Hepatocyte (in vitro differentiated cells): ENCODE measurements at regions not wholly inside any gene's neighbourhood (a gene's known extent, or its start where the extent isn't known, plus 50 kb on each side); places are given as distances from the start of the nearest gene placed in this dataset.

Experiments
- DNase-seq: peaks from one replicate; pipeline ENCODE4 v3.0.0-alpha.2; 2016; ENCODE audit warnings: low spot score
- H2AFZ ChIP-seq: fragments of 200-600 bp; sonication (generic); 2 replicates; pipeline ENCODE4 v1.6.0; 2016; ENCODE audit warnings: antibody characterized with exemption, mild to moderate bottlenecking
- H3K27ac ChIP-seq: fragments of 200-600 bp; sonication (generic); 2 replicates; pipeline ENCODE4 v1.5.1; 2016; ENCODE audit warnings: mild to moderate bottlenecking
- H3K27me3 ChIP-seq: fragments of 200-600 bp; sonication (generic); 2 replicates; pipeline ENCODE4 v1.6.1; 2016
- H3K36me3 ChIP-seq: fragments of 200-600 bp; sonication (generic); replicated peaks from 2 replicates; pipeline ENCODE4 v1.5.1; 2016; ENCODE audit warnings: low read depth; ENCODE audit not compliant: insufficient read depth
- H3K4me1 ChIP-seq: fragments of 200-600 bp; sonication (generic); 2 replicates; pipeline ENCODE4 v1.5.1; 2016; ENCODE audit warnings: mild to moderate bottlenecking, moderate library complexity; ENCODE audit not compliant: insufficient read depth
- H3K4me2 ChIP-seq: fragments of 200-600 bp; sonication (generic); 2 replicates; pipeline ENCODE4 v1.6.0; 2016
- H3K4me3 ChIP-seq: fragments of 200-600 bp; sonication (generic); 2 replicates; pipeline ENCODE4 v1.5.1; 2016; ENCODE audit warnings: mild to moderate bottlenecking
- H3K79me2 ChIP-seq: fragments of 200-600 bp; sonication (generic); 2 replicates; pipeline ENCODE4 v1.6.0; 2017; ENCODE audit warnings: mild to moderate bottlenecking
- H3K9me2 ChIP-seq: fragments of 200-600 bp; sonication (generic); replicated peaks from 2 replicates; pipeline ENCODE4 v1.6.0; 2017; ENCODE audit warnings: mild to moderate bottlenecking; ENCODE audit not compliant: insufficient read depth
- H3K9me3 ChIP-seq: fragments of 200-600 bp; sonication (generic); 2 replicates; pipeline ENCODE4 v1.5.1; 2016; ENCODE audit warnings: low read depth, mild to moderate bottlenecking
- H4K20me1 ChIP-seq: fragments of 200-600 bp; sonication (generic); 2 replicates; pipeline ENCODE4 v1.6.0; 2016; ENCODE audit warnings: mild to moderate bottlenecking; ENCODE audit not compliant: insufficient read depth, poor library complexity, severe bottlenecking
- CTCF ChIP-seq: fragments of 200-600 bp; sonication (generic); IDR thresholded peaks from 2 replicates; pipeline ENCODE4 v1.5.1; 2016; ENCODE audit warnings: antibody characterized with exemption, mild to moderate bottlenecking; ENCODE audit not compliant: poor library complexity
- EZH2 ChIP-seq: fragments of 200-600 bp; sonication (generic); IDR thresholded peaks from 2 replicates; pipeline ENCODE4 v1.6.1; 2016; ENCODE audit warnings: antibody characterized with exemption, mild to moderate bottlenecking, borderline replicate concordance
- EZH2phosphoT487 ChIP-seq: fragments of 200-600 bp; sonication (generic); IDR thresholded peaks from one replicate; pipeline ENCODE4 v1.6.1; 2018; ENCODE audit warnings: antibody characterized with exemption, mild to moderate bottlenecking, low read depth, moderate library complexity; ENCODE audit not compliant: unreplicated experiment, severe bottlenecking
- WGBS: methylation state at CpG from one replicate; pipeline ENCODE4 v1.1.6; 2016; ENCODE audit warnings: low lambda C conversion rate; ENCODE audit errors: missing lambda C conversion rate; 5-methylcytosine and 5-hydroxymethylcytosine counted together

GRCh38 chr2:34534341-34534740 is 935.2 kb upstream of the FAM98A start:
- Histone ChIP-seq H3K9me2 (no peaks in the 10 kb centered on the region), H3K4me1 (peaks cover 10% of the 10 kb centered on the region), H2AFZ (no peak overlapping the region), H3K27ac (peak overlapping the region; percentile 35), H4K20me1 (no peaks in the 10 kb centered on the region), H3K27me3 (no peaks in the 10 kb centered on the region), H3K4me2 (peak overlapping the region; percentile 23), H3K79me2 (no peaks in the 10 kb centered on the region), H3K4me3 (no peak overlapping the region), H3K9me3 (no peaks in the 10 kb centered on the region), H3K36me3 (no peaks in the 10 kb centered on the region)
- TF ChIP-seq EZH2phosphoT487 (no peak), CTCF (no peak), EZH2 (no peak)
- 56% methylated on average over 1 of the region's 1 CpG for WGBS
- DNase-seq = no peak

DNA sequence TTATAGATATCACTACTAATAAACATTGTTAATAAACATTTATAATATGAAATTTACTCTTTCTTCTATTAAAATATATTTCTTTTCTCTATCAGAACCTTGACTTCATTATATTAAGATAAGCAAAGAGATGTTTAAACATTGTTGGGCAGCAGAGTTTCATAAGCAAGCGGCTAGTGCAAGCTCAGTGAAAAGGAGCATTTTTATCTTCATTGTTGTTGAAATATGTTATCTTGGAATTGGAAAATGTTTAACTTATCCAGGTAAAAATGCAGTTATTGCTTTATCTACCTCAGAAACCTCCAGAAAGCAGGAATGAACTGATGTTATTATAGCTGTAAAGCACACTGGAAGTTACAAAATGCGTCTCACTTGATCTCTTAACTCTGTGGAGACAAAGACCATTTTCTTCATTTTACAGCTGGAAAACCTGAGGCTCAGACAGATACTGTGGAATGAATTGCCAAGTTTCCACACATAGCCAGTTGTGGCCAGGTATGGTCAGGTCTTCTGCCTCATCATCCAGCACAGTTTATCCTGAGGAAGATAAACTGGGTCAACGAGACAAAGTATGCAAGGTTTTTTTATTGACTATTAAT is 934.6 kb upstream of the FAM98A start:
- peak overlapping the region; percentile 35 for H3K27ac ChIP-seq
- TF ChIP-seq EZH2phosphoT487 (no peak), EZH2 (no peak), CTCF (no peak)
- 42% methylated on average over 3 of the region's 3 CpGs for WGBS
- H3K4me1 ChIP-seq = peaks cover 10% of the 10 kb centered on the region
- H3K4me3 ChIP-seq = no peak overlapping the region
- no peak overlapping the region for H2AFZ ChIP-seq
- H4K20me1 ChIP-seq = no peaks in the 10 kb centered on the region
- H3K9me2 ChIP-seq = no peaks in the 10 kb centered on the region
- peak overlapping the region; percentile 5 for H3K4me2 ChIP-seq
- H3K27me3 ChIP-seq = no peaks in the 10 kb centered on the region
- no peaks in the 10 kb centered on the region for H3K36me3 ChIP-seq
- no peak for DNase-seq
- no peaks in the 10 kb centered on the region for H3K79me2 ChIP-seq
- no peaks in the 10 kb centered on the region for H3K9me3 ChIP-seq

- no peaks in the 10 kb centered on the region for H4K20me1 ChIP-seq
- H3K4me3 ChIP-seq = no peak overlapping the region
- no peaks in the 10 kb centered on the region for H3K9me3 ChIP-seq
- peaks cover 10% of the 10 kb centered on the region for H3K4me1 ChIP-seq
- DNase-seq = no peak
- no peak overlapping the region for H3K27ac ChIP-seq
- no peak overlapping the region for H3K4me2 ChIP-seq
- TF ChIP-seq CTCF = no peak
- TF ChIP-seq EZH2phosphoT487 = no peak
- no peak for TF ChIP-seq EZH2
- no peaks in the 10 kb centered on the region for H3K36me3 ChIP-seq
- H3K27me3 ChIP-seq = no peaks in the 10 kb centered on the region
- H2AFZ ChIP-seq = no peak overlapping the region
- H3K9me2 ChIP-seq = no peaks in the 10 kb centered on the region
- H3K79me2 ChIP-seq = no peaks in the 10 kb centered on the region
- 90% methylated on average over 1 of the region's 1 CpG for WGBS
Measured at GRCh38 chr2:34529965-34530364, 930.9 kb upstream of the FAM98A start.
